ENCODE measurements at regions not wholly inside any gene's neighbourhood (a gene's known extent, or its start where the extent isn't known, plus 50 kb on each side); places are given as distances from the start of the nearest gene placed in this dataset.

DNA sequence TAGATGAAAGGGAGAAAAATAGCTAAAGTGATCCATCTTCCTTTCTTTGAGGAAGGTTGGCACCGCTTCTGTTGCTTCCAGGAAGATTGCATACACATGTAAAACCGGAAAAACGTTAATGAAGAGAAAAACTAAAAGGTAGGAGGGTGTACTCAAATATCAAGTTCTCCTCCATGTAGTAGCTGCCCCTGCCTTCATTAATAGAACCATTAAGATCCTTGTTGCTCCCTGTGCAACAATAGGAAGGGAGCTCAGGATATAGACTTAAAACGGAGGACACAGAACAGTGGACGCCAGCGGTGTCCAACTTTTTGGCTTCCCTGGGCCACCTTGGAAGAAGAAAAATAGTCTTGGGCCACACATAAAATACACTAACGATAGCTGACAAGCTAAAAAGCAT, 118.9 kb downstream of the TMEM174 start:
- no peak for DNase-seq

DNA sequence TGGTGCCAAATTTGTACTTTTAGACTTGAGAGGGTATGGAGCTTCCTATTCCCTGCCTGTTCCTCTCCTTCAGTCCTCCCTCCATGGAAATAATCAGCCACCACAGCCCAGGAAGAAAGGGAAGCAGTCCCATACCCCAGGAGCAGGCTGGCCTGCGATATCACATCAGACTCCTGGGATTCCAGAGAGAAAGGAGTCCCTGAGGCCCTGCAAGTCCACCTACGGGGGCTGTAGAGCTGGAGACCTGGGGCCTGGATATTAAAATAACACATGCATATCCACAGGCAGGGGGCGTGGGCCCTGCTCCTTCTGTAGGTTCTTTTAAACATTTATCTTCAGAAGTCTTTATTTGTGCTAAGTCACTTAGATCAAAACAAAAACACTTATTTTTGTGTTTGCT, 117.2 kb downstream of the TMEM174 start:
- no peak for DNase-seq

- no peak for DNase-seq
Measured at GRCh38 chr5:73288803-73289720, 116.1 kb downstream of the TMEM174 start.

DNA sequence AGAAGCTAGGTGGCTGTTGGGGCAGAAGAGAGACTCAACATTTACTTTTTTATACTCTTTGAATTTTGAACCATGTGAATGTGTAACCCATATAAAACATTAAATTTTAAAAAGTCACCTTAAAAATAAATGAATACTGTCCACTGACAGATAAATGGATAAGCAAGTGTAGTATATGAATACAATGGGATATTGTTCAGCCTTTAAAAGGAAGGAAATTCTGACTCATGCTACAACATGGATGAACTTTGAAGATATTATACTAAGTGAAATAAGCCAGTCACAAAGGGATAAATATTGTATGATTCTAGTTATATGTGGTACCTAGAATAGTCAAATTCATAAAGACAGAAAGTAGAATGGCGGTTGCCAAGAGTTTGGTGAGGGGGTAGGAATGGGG, 113.9 kb downstream of the TMEM174 start:
- DNase-seq, result no peak

DNA sequence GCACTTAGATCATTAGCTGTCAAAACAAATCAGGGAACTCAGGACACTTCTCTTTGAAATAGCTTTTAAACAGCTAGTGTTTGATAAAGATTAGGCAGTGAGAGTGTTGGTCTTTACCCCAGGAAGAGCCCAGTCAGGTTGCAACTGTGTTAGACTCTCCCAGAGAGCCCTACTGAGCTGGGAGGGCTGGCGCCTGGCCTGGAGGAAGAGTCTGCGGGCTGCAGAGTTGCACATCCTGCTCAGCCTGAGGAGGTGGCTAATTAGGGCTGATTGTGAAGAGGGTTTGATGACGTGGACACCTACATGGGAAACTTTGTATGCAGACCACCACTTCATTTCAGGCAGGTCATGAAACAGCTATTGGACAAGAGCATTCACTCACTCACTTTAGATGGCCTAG, 112.0 kb downstream of the TMEM174 start:
- no peak for DNase-seq

DNA sequence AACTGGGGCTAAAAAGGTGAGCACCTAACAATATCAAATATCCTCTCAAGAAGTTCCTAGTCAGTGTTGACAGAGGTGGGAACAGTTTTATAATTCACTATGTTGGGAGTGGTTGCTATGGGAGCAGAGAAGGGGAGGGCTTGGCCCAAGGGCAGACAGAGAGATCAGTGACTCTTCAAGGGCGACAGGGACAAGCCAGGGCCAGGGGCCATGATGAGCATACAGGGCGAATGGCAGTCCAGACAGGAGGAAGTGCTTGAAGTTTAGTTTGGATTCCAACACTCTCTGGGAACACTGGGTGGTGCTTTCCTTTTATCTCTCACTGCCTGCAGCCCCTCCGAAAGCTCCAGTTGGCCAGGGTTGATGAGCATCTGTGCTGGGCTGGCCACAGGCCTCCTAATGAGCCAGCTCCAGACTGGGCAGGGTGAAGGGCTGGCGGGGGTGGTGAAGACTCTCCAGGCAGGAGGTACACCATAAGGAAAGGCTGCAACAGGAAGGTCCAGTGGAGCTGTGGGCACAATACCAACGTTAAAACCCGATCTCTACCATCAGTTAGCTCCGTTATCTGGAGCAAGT, 111.3 kb downstream of the TMEM174 start:
- no peak for DNase-seq

DNA sequence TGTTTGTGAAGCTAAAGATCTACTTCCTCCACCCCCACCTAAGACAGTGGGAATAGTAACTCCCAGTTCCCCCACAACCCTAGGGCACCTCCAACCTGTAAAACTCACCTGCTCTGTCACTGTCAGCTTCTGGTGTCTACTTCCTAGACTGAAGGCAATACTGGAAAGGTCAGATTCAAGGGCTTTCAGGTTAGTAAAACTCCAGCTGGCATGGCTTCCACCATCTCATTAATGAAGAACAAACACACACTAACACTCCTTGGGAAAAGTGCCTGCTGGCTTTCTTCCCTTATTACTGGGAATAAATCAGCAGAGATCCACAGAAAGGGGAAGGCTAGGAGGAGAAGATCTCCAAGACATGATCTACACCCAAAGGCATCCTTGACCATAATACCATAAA, 109.9 kb downstream of the TMEM174 start:
- no peak for DNase-seq

- no peak for DNase-seq
Measured at GRCh38 chr5:73282383-73282782, 109.4 kb downstream of the TMEM174 start.

- DNase-seq, result peak; percentile 92
Measured at GRCh38 chr5:73280821-73281746, 108.1 kb downstream of the TMEM174 start.

GRCh38 chr5:73280386-73280785, 107.4 kb downstream of the TMEM174 start:
- DNase-seq, result no peak

GRCh38 chr5:73279805-73280204, 106.8 kb downstream of the TMEM174 start:
- DNase-seq, result no peak

GRCh38 chr5:73278693-73279092, 105.7 kb downstream of the TMEM174 start:
- DNase-seq, result no peak

DNA sequence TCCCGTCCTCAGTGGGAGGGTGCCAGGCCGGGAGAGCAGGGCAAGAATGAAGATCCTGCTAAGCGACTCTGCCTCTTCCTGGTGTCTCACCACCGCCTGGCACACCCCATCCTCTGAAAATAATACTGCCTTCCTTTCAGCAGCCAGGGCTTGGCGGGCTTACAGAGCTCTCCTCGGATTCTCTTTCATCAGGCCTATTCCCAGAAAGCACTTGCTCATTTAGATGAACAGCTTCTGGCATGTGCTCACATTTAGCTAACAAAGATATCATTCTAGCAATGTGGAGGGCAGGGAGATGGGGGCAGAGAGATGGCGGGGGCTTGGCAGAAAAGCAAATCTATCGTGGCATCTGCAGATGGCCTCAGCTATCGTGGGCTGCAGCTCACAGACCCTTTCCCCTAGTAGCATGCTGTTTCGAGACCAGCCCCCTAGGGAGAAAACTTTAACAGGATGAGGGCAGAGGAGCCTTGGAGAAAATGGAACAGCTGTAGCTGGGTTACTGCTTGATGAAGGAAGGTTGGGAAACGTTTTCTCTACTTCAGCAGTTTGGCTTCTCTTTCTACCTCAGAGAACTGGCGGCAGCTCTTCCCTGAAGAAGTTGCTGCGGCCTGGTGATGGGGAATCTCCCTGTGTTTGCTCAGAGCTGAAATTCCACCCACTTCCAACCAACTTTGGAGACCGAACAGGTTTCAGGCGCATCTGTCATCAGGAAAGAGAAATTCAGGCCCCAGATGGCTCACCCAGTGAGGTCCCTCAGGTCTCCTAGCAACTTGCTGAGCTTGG, 102.1 kb downstream of the TMEM174 start:
- no peak for DNase-seq

DNA sequence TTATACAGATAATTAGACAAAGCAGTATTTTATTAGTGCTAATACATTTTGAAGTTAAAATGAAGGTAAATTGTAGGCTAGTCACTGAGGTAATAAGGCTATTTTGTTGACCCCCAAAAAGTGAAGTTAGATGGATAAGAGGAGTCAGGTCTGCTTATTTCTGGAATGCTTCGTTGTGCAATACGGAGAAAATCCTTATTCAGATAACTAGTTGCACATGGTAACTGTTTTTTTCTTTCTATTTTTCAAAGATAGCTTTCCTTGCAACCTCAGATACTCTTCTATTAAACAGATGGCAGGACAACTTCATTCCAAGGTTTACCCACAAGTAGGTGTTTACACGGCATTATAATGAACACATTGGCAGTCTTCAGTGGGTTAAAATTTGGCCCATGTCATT, 101.1 kb downstream of the TMEM174 start:
- no peak for DNase-seq

DNA sequence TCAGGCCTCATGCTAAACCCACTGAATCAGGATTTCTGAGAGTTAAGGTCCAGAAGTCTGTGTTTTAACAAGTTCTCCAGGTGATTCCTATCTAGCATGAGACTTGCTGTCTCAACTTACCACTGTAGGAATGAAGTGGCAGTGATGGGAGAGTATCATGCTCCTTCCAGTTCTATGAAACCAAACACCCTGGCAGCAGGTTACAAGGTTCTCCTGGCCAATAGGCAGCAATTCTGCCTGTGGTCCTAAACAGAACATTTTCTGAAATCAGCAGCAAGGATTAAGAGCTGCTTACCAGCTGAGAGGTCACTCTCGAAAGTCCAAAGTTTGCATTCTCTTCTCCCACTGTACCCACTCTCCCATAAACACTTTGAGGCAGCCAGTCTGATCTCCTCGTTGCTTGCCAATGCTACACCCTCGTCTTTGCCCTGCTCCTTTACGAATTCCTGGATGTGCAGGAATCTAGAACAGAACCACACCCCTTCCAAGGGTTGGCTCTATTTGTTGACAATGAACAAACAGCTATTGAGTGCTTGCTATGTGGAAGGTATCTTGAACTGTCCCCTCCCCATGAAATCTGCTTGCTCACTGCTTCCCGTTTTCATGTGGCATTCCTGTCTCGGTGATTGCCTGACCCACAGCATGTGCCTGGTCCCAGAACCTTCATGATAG, 100.5 kb downstream of the TMEM174 start:
- no peak for DNase-seq

GRCh38 chr5:73272351-73272750, 99.4 kb downstream of the TMEM174 start:
- no peak for DNase-seq

GRCh38 chr5:73268826-73269225, 95.8 kb downstream of the TMEM174 start:
- DNase-seq, result no peak

DNA sequence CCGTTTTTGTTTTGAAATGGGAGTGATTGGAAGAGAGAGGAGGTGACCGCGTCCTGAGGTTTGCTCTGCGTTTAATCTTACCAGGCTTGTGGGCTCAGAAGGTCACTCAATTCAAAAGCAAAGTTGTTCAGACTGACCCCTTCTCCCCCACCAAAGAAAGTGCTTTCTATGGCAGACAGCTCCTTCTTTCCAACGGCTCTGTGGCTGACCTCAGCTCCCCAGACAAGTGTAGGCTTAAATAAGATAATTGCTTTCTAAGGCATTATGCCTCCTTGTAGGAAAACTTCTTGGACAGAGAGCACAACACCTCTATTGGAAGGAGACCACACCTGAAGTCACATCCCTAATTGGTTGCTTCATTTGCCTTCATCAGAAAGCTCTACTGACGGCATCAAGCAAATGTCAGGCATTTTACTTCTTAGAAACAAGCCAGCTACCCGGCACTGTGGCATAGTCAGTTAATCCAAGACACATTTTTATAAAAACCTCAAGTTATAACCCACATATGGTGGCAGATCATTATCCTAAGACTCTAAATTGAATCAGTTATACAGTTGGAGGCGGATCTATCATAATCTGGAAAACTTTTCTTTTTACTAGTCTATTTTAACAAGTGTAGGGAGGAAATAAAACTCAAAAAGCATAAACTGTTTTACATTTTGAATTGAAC, 94.9 kb downstream of the TMEM174 start:
- no peak for DNase-seq

GRCh38 chr5:73266925-73267765, 94.2 kb downstream of the TMEM174 start:
- DNase-seq, result no peak

Data from renal pelvis (tissue), 1 donor.